GM03348 (cell line): ENCODE measurements at regions not wholly inside any gene's neighbourhood (a gene's known extent, or its start where the extent isn't known, plus 50 kb on each side); places are given as distances from the start of the nearest gene placed in this dataset.

ENCODE experiments used
- DNase-seq: peaks from one replicate; pipeline ENCODE4 v3.0.0; 2012; ENCODE audit warnings: low spot score

- no peak for DNase-seq
Observed at GRCh38 chr13:30151388-30151787, 156.0 kb downstream of the KATNAL1 start.

GRCh38 chr13:30149248-30149647, 158.1 kb downstream of the KATNAL1 start:
- DNase-seq, result no peak

DNA sequence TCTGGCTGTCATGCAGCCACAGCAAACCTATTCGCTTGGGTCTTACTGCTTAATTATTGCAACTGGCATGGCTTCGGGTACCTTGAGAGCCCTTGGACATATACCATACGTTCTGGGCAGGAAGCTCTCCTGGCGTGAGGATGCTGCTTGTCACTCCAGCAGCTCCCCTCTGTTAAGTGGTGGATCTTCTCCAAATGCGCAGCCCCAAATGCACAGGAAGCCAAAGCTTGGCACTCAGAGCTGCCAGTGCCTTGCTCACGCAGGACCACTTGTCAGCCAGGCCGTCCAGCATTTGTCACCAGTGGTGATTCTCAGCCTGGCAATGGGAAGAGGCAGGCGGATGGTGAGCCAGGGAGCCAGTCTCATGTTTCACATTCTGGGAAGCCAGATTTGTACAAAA, 158.6 kb downstream of the KATNAL1 start:
- no peak for DNase-seq

DNA sequence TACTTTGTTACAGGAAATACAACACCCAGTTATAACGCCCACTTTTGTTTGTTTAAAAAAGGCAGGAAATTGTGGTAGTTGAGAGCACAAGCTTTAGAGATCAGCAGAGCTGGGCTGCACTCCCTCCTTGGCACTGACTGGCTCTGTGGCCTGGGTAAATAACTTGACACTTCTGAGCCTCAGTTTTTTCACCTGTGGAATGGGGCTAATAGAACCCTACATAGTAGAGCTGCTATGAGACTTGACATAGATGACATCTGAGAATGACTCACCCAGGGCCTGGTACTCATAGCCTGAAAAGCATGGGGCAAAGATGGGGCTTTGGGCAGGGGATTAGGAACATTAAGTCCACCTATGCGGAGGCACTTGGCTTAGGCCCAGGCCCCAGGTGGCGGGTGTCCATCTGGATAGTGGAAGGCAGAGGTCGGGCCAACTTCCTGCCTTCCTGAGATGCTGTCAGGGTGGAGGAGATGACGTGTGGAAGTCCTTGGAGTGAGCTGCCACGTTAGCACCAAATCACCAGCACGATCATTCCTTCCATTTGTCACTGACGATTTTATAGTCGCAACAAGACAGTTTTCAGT, 159.1 kb downstream of the KATNAL1 start:
- no peak for DNase-seq

GRCh38 chr13:30147421-30147820, 159.9 kb downstream of the KATNAL1 start:
- no peak for DNase-seq

DNA sequence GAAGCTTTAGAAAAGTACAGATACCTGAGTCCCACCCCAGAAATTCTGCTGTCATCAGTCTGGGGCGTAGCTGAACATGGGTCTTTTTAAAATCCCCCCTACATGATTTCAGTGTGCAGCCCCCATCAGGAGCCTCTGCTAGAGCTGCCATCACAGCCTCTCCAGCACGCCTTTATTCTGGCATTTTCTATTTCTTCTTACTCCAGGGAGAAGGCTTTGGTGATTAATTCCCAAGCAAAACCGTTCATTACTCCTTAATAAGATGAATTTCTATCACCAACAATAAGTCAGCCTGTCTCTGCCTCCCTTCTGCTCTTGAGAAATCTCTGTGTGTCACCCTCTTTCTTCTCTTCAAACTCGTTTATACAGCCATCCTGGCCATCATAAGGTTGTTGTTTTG, 160.3 kb downstream of the KATNAL1 start:
- DNase-seq, result no peak

- no peak for DNase-seq
Observed at GRCh38 chr13:30145709-30146367, 161.5 kb downstream of the KATNAL1 start.

- DNase-seq, result peak; percentile 68
Observed at GRCh38 chr13:30143666-30144400, 163.5 kb downstream of the KATNAL1 start.

GRCh38 chr13:30142486-30143211, 164.7 kb downstream of the KATNAL1 start:
- DNase-seq, result peak; percentile 88

DNA sequence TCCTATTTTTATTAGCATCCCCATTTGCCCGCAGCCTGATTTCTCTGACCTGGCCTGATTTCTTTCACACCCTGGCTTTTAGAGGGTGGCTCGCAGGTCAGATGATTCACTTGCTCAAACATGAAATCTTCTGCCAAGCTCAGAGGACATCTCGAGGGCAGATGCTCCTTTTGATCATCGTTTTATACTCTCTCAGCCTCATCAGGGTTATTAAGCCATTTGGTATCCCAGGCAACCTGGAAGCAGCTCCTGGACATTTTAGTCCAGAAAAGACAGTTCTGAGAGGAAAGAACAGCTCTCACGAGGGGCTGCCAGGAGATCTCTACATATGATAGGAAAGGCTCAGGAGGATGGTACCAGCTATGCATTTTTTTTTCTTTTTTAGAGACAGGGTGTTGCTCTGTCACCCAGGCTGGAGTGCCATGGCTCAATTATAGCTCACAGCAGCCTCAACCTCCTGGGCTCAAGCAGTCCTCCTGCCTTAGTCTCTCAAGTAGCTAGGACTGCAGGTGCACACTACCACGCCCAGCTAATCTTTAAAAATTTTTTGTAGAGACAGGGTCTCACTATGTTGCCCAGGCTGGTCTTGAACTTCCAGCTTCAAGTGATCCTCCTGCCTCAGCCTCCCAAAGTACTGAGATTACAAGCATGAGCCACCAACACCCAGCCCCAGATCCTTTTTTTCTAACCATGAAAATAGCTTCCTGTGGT, 165.4 kb downstream of the KATNAL1 start:
- DNase-seq, result no peak

DNA sequence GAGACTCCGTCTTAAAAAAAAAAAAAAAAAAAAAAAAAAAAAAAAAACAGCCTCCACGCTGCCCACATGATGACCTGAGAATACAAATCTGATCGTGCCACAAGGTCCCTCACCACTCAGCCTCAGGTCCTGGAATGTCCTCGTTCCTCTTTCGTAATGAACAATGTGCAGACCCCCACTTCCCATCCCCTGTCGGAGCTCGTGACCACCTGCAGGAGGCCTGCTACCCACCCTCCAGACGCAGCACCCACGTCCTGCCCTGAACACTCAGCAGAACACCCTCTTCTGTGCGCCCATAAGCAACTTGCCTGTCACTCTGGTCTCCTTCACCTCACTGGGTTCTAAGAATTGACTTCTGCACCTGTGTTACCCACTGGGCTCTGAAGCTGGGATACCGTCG, 166.4 kb downstream of the KATNAL1 start:
- no peak for DNase-seq

- no peak for DNase-seq
Observed at GRCh38 chr13:30138511-30138910, 168.8 kb downstream of the KATNAL1 start.

GRCh38 chr13:30135868-30136267, 171.5 kb downstream of the KATNAL1 start:
- no peak for DNase-seq

DNA sequence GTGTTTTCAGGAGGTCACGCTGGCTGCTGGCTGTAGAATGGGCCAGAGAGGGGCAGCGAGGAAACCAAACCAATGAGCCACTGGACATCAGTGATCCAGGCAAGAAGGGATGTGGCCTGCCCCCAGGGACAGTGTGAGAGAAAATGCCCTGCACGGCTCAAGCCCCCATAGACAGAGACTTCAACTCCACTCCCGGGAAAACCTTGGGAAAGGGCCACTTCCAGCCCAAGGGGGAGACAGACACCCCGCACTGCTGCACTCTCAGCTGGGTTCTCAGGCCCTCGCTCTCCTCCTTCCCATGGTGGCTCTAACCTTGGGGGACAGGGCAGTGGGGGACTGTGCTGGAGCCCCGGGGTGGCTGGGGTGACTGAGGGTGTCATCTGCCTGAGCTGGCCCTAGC, 172.0 kb downstream of the KATNAL1 start:
- DNase-seq, result no peak

DNA sequence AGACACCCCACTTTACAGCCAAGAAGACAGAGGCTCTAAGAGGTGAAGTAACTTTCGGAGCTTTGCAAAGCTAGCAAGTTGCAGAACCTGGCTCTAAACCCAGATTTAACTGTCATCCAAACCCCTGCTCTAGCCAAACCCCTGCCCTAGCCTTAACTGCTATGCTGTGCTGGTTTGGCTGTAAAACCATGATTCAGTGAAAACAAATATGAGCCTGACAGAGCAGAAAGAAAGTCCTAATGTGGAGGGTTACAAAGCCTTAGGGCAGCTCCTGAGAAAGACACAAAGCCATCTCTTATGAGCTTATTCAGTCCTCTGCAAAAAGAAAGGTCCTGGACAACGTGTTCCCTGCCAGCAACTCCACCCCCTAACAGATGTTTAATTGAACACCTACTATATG, 172.8 kb downstream of the KATNAL1 start:
- DNase-seq, result peak; percentile 34

GRCh38 chr13:30133996-30134395, 173.4 kb downstream of the KATNAL1 start:
- DNase-seq, result peak; percentile 49

GRCh38 chr13:30133554-30133912, 173.8 kb downstream of the KATNAL1 start:
- DNase-seq, result no peak

GRCh38 chr13:30132623-30133553, 174.5 kb downstream of the KATNAL1 start:
- DNase-seq, result peak; percentile 92

DNA sequence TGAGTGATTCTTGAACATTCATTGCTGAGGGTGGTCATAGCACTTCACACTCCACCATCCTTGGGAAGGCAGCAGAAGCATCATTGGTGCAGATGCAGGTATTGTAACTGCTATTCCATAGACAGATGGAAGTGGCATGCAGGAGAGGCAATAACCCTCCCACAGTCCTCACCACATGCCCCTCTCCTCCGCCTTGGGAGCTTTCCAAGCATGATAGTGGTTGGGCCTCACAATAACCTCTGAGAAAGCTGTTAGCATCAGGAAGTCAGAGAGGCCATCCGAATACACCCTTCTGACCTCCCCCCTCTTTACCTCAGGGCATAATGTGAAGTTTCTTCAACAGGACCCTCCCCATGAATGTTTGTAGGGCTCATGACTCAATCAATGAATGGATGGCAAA, 177.9 kb downstream of the KATNAL1 start:
- DNase-seq, result no peak

DNA sequence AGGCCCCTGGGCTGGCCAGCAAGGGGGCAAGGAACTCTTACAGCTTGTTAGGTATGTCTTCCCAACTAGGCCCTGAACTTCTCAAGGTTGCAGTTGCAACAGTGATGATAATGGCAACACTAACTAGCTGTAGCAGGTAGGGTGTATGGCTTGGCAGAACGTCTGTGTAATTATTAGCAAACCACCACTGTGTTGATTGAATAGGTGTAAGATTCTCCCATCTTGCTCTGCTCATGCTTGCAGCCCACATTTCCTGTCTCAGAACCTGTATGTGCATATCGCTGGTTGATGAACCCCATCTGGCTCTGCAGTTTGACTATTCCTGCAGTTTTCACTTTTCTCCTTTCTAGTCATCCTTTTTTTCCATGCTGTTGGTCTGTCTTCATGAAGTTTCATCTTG, 178.8 kb downstream of the KATNAL1 start:
- no peak for DNase-seq

GRCh38 chr13:30128095-30128494, 179.3 kb downstream of the KATNAL1 start:
- no peak for DNase-seq
